ENCODE measurements at regions not wholly inside any gene's neighbourhood (a gene's known extent, or its start where the extent isn't known, plus 50 kb on each side); places are given as distances from the start of the nearest gene placed in this dataset.

DNA sequence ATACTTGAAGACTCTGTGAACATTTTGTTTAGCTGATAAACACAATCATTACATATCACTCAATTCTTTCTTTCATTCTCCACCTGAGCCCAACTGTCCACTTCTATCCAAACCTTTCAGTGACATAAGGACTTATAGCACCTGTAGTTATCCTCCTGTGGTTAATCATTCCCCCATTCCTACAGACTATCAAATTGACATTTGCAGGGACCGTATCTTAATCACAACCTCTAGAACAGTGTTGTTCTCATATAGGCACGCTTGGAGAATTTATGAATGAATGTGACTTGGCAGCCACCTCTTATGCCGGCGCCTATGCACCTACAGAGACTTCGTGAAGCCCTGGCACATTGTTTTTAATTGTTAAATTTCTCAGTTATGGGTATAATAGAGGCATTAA, 83.9 kb upstream of the CXADR start:
- Mint-ChIP-seq H3K36me3 (ENCODE audit: insufficient read depth, unreplicated experiment) (no peaks in the 10 kb centered on the region), H3K27me3 (ENCODE audit: insufficient read depth, unreplicated experiment) (no peaks in the 10 kb centered on the region), H3K4me1 (ENCODE audit: low read depth, unreplicated experiment) (no peaks in the 10 kb centered on the region), H3K9me3 (ENCODE audit: unreplicated experiment) (no peaks in the 10 kb centered on the region), H3K27ac (ENCODE audit: unreplicated experiment) (no peak overlapping the region), H3K4me3 (ENCODE audit: unreplicated experiment) (no peak overlapping the region)
- no peaks in the 10 kb centered on the region for H3K4me1 ChIP-seq
- POLR2A ChIA-PET: no interaction called here
- no TSS peak for BruUV-seq (replicated peaks)
- TF ChIP-seq, protein P1, sequence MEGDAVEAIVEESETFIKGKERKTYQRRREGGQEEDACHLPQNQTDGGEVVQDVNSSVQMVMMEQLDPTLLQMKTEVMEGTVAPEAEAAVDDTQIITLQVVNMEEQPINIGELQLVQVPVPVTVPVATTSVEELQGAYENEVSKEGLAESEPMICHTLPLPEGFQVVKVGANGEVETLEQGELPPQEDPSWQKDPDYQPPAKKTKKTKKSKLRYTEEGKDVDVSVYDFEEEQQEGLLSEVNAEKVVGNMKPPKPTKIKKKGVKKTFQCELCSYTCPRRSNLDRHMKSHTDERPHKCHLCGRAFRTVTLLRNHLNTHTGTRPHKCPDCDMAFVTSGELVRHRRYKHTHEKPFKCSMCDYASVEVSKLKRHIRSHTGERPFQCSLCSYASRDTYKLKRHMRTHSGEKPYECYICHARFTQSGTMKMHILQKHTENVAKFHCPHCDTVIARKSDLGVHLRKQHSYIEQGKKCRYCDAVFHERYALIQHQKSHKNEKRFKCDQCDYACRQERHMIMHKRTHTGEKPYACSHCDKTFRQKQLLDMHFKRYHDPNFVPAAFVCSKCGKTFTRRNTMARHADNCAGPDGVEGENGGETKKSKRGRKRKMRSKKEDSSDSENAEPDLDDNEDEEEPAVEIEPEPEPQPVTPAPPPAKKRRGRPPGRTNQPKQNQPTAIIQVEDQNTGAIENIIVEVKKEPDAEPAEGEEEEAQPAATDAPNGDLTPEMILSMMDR (IDR thresholded peaks at IDR 0.05; ENCODE audit: insufficient read depth in 1 of 2, low read depth in 1 of 2, low read length in 1 of 2, severe bottlenecking in 1 of 2, unreplicated experiment in 1 of 2): no peak
- DNase-seq: no peak
- H3K4me3 ChIP-seq (ENCODE audit: low read depth, low read length): no peak overlapping the region
- CTCF ChIA-PET: no interaction called here
- no peaks in the 10 kb centered on the region for H3K27me3 ChIP-seq (replicated peaks; ENCODE audit: control insufficient read depth, insufficient read depth, low read length)
- intact Hi-C loops (cut with micrococcal nuclease; ENCODE audit: unreplicated experiment): no loop called here
- no peaks in the 10 kb centered on the region; the same call in 1 of the 2 replicates for H3K9me3 ChIP-seq
- H3K36me3 ChIP-seq (ENCODE audit: control insufficient read depth, insufficient read depth, low read length): no peaks in the 10 kb centered on the region

DNA sequence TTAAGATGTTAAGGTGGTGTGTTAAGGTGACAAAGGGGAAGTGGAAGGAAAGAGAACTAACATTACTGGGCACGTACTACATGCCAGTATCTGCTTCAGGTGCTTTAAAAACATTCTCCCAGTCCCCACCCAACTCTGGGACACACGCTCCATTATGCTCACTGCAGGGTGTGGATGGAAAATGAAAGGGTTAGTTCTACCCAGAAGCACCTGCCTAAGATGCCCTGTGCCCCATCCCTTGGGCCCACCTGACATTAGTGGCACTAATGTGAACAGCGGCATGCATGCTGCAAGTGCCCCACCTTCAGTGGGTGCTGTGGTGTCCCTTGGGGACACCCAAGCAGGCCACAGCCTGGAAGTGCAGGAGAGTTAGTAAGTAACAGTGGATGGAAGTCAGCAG, 82.9 kb upstream of the CXADR start:
- CTCF ChIA-PET: no interaction called here
- no TSS peak for BruUV-seq (replicated peaks)
- Mint-ChIP-seq H3K36me3 (ENCODE audit: insufficient read depth, unreplicated experiment) (no peaks in the 10 kb centered on the region), H3K4me1 (ENCODE audit: low read depth, unreplicated experiment) (no peaks in the 10 kb centered on the region), H3K9me3 (ENCODE audit: unreplicated experiment) (no peaks in the 10 kb centered on the region), H3K4me3 (ENCODE audit: unreplicated experiment) (no peak overlapping the region), H3K27ac (ENCODE audit: unreplicated experiment) (no peak overlapping the region), H3K27me3 (ENCODE audit: insufficient read depth, unreplicated experiment) (no peaks in the 10 kb centered on the region)
- no peaks in the 10 kb centered on the region for H3K4me1 ChIP-seq
- no peaks in the 10 kb centered on the region for H3K36me3 ChIP-seq (ENCODE audit: control insufficient read depth, insufficient read depth, low read length)
- no peak overlapping the region for H3K4me3 ChIP-seq (ENCODE audit: low read depth, low read length)
- TF ChIP-seq, protein P1 (IDR thresholded peaks at IDR 0.05; ENCODE audit: insufficient read depth in 1 of 2, low read depth in 1 of 2, low read length in 1 of 2, severe bottlenecking in 1 of 2, unreplicated experiment in 1 of 2): no peak
- intact Hi-C loops (cut with micrococcal nuclease; ENCODE audit: unreplicated experiment): no loop called here
- no peaks in the 10 kb centered on the region for H3K27me3 ChIP-seq (replicated peaks; ENCODE audit: control insufficient read depth, insufficient read depth, low read length)
- POLR2A ChIA-PET: no interaction called here
- DNase-seq: no peak
- no peaks in the 10 kb centered on the region; the same call in 1 of the 2 replicates for H3K9me3 ChIP-seq

DNA sequence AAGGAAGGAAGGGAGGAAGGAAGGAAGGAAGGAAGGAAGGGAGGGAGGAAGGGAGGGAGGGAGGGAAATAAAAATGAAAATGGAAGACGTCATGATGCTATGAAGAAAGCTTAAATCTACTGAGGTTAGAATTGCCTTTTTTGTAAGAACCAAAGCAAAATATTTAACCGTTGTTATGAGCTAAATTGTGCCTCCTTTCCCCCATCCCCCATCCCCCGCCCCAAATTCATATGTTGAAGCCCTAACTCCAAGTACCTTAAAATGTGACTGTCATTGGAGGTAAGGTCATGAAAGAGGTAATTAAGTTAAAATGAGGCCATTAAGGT, 80.1 kb upstream of the CXADR start:
- POLR2A ChIA-PET: no interaction called here
- Histone ChIP-seq H3K36me3 (ENCODE audit: control insufficient read depth, insufficient read depth, low read length) (no peaks in the 10 kb centered on the region), H3K27me3 (replicated peaks; ENCODE audit: control insufficient read depth, insufficient read depth, low read length) (no peaks in the 10 kb centered on the region), H3K9me3 (no peaks in the 10 kb centered on the region), H3K4me1 (peaks cover 15% of the 10 kb centered on the region), H3K4me3 (ENCODE audit: low read depth, low read length) (no peak overlapping the region)
- no peaks in the 10 kb centered on the region for H3K27me3 Mint-ChIP-seq (ENCODE audit: insufficient read depth, unreplicated experiment)
- peaks cover 24% of the 10 kb centered on the region for H3K4me1 Mint-ChIP-seq (ENCODE audit: low read depth, unreplicated experiment)
- BruUV-seq (replicated peaks): no TSS peak
- H3K27ac Mint-ChIP-seq (ENCODE audit: unreplicated experiment): no peak overlapping the region
- H3K9me3 Mint-ChIP-seq (ENCODE audit: unreplicated experiment): no peaks in the 10 kb centered on the region
- no peaks in the 10 kb centered on the region for H3K36me3 Mint-ChIP-seq (ENCODE audit: insufficient read depth, unreplicated experiment)
- CTCF ChIA-PET: no interaction called here
- H3K4me3 Mint-ChIP-seq (ENCODE audit: unreplicated experiment): no peak overlapping the region
- DNase-seq: no peak
- TF ChIP-seq, protein P1 (IDR thresholded peaks at IDR 0.05; ENCODE audit: insufficient read depth in 1 of 2, low read depth in 1 of 2, low read length in 1 of 2, severe bottlenecking in 1 of 2, unreplicated experiment in 1 of 2): no peak
- intact Hi-C loops (cut with micrococcal nuclease; ENCODE audit: unreplicated experiment): no loop called here
